Heart left ventricle (tissue), 16 donors: ENCODE measurements at regions not wholly inside any gene's neighbourhood (a gene's known extent, or its start where the extent isn't known, plus 50 kb on each side); places are given as distances from the start of the nearest gene placed in this dataset.

Experiments
- ATAC-seq, 4 donors: fragments of 200-7000 bp; cut with Tn5 transposase; one replicate each; pipeline ENCODE4 v1.9.1; 2020 to 2022; ENCODE audit warnings: moderate library complexity in 4 of 4, mild to moderate bottlenecking in 3 of 4, moderate number of reproducible peaks in 1 of 4
- DNase-seq, 5 donors: peaks; one replicate each; pipeline ENCODE4 v3.0.0-alpha.2; 2020
- H3K27ac ChIP-seq, 12 donors: fragments of 200-600 bp; sonication (generic) in 4 of 12; one replicate each; pipeline versions ENCODE4 v1.5.0 to v1.8.0; 2016 to 2022; ENCODE audit warnings: mild to moderate bottlenecking in 2 of 12
- H3K27me3 ChIP-seq, 9 donors: fragments of 200-600 bp; sonication (generic) in 2 of 9; one replicate each; pipeline versions ENCODE4 v1.5.1 to v1.8.0; 2016 to 2022; ENCODE audit warnings: mild to moderate bottlenecking in 3 of 9
- H3K36me3 ChIP-seq, 9 donors: fragments of 200-600 bp; sonication (generic) in 2 of 9; one replicate each; pipeline versions ENCODE4 v1.5.0 to v1.8.0; 2018 to 2022; ENCODE audit warnings: mild to moderate bottlenecking in 2 of 9
- H3K4me1 ChIP-seq, 12 donors: fragments of 200-600 bp; sonication (generic) in 4 of 12; one replicate each; pipeline versions ENCODE4 v1.5.0 to v1.8.0; 2016 to 2022; ENCODE audit warnings: mild to moderate bottlenecking in 3 of 12
- H3K4me3 ChIP-seq, 12 donors: fragments of 200-600 bp; sonication (generic) in 4 of 12; one replicate each; pipeline versions ENCODE4 v1.5.0 to v1.8.0; 2017 to 2022; ENCODE audit warnings: mild to moderate bottlenecking in 9 of 12, moderate library complexity in 4 of 12
- H3K9me3 ChIP-seq, 12 donors: fragments of 200-600 bp; sonication (generic) in 4 of 12; one replicate each; pipeline versions ENCODE4 v1.5.0 to v1.8.0; 2016 to 2022; ENCODE audit warnings: mild to moderate bottlenecking in 1 of 12
- CTCF ChIP-seq, 12 donors: fragments of 200-600 bp; sonication (generic) in 4 of 12; IDR thresholded peaks; one replicate each; pipeline versions ENCODE4 v1.5.0 to v1.8.0; 2018 to 2022; ENCODE audit warnings: antibody characterized with exemption in 12 of 12, mild to moderate bottlenecking in 5 of 12
- POLR2A ChIP-seq, 2 donors: fragments of 450-650 bp; IDR thresholded peaks; one replicate each; pipeline ENCODE4 v1.6.1; 2017; ENCODE audit warnings: antibody characterized with exemption in 2 of 2, mild to moderate bottlenecking in 2 of 2, moderate library complexity in 2 of 2
- WGBS, 4 donors: extraction: QIAGEN DNeasy Blood & Tissue Kit in 2 of 4; methylation state at CpG; one replicate each; pipeline versions ENCODE4 v1.1.5 to v1.1.7; 2013 to 2018; 5-methylcytosine and 5-hydroxymethylcytosine counted together
- intact Hi-C, 10 donors: fragments of 100-400 bp; cut with DNase I; formaldehyde crosslinking; loops; one replicate each; pipeline versions ENCODE4 v1.11.1 to v1.14.2; 2022
- donor health status: ischemic (EF 13 %, LVEDD 7.1; RV severe dilation, severe dysfunction).
- donor health status: healthy with polysubstance abuse.
- donor health status: DM: no; HTN: yes; CAD: no.
- donor health status: DM: no; HTN: no; CAD: no.
- donor health status: ischemic (EF 25% LVEDD 6.9; RV normal size, moderate dysfunction).
- donor health status: ischemic (EF 25% LVEDD 5.7; RV mildly dilated, moderate dysfunction).
- donor health status: healthy.
- donor health status: DM: yes; HTN: yes; CAD: no.
- donor health status: ischemic (EF 35%, LVEDD 5.7; RV mildly dilated, moderate dysfunction).
- donor health status: nonischemic (EF 11% LVEDD 7.7; RV severe dilation, severe dysfunction).
- donor health status: DM: yes; HTN: yes; CAD: no.
- donor health status: PGD.
- donor health status: ischemic (EF 29% LVEDD 5.4; RV normal size, mild dysfunction).
- donor health status: nonischemic (EF 23%, LVEDD 6.1; RV moderate dilation, normal function).

GRCh38 chr7:131225619-131226513, 101.8 kb upstream of the MKLN1 start:
- peaks cover 0 to 23% (median 8%) of the 10 kb centered on the region in 12 donors for H3K4me1 ChIP-seq
- peak overlapping the region in 9 of 12 donors; percentile 17 to 79 (median 54) for H3K27ac ChIP-seq
- peak in 4 of 5 donors; percentile 6 to 54 (median 43) for DNase-seq
- TF ChIP-seq CTCF (IDR thresholded peaks at IDR 0.05) (no peak), POLR2A (IDR thresholded peaks at IDR 0.05) (no peak)
- no peak overlapping the region for H3K4me3 ChIP-seq
- intact Hi-C loops = loop anchor here in 2 of 10 donors (10.0 kb wide), 1 partner anchor 111 kb away; no protein-coding TSS in a partner anchor
- no peaks in the 10 kb centered on the region for H3K27me3 ChIP-seq
- 57 to 64% (median 60%) methylated on average over 9 of the region's 9 CpGs for WGBS, 4 donors
- H3K9me3 ChIP-seq = no peaks in the 10 kb centered on the region
- H3K36me3 ChIP-seq = no peaks in the 10 kb centered on the region
- ATAC-seq = peak in 3 of 4 donors; percentile 74 to 87 (median 86)

- intact Hi-C loops = loop anchor here in 2 of 10 donors (10.0 kb wide), 1 partner anchor 112 kb away; no protein-coding TSS in a partner anchor
- H3K27ac ChIP-seq = peak overlapping the region in 8 of 12 donors; percentile 17 to 79 (median 55)
- no peaks in the 10 kb centered on the region for H3K9me3 ChIP-seq
- H3K27me3 ChIP-seq = no peaks in the 10 kb centered on the region
- H3K4me3 ChIP-seq = no peak overlapping the region
- H3K36me3 ChIP-seq = no peaks in the 10 kb centered on the region
- DNase-seq (no peak), ATAC-seq (no peak)
- no peak for TF ChIP-seq CTCF (IDR thresholded peaks at IDR 0.05)
- no peak for TF ChIP-seq POLR2A (IDR thresholded peaks at IDR 0.05)
- peaks cover 0 to 29% (median 8%) of the 10 kb centered on the region in 12 donors for H3K4me1 ChIP-seq
These were observed 101.2 kb upstream of the MKLN1 start for GRCh38 chr7:131226514-131226865.

GRCh38 chr7:131231381-131232220, 96.1 kb upstream of the MKLN1 start:
- H3K36me3 ChIP-seq = no peaks in the 10 kb centered on the region
- 67 to 81% (median 72%) methylated on average over 10 of the region's 10 CpGs for WGBS, 4 donors
- H3K9me3 ChIP-seq = no peaks in the 10 kb centered on the region
- H3K4me1 ChIP-seq = peaks cover 0 to 42% (median 19%) of the 10 kb centered on the region in 12 donors
- ATAC-seq (peak; percentile 59 to 85 (median 78)), DNase-seq (peak in 4 of 5 donors; percentile 56 to 68 (median 59))
- TF ChIP-seq POLR2A (IDR thresholded peaks at IDR 0.05) (no peak), CTCF (IDR thresholded peaks at IDR 0.05) (no peak)
- H3K27me3 ChIP-seq = no peaks in the 10 kb centered on the region
- intact Hi-C loops = no loop called here
- peak overlapping the region in 4 of 12 donors; percentile 2 to 36 (median 28) for H3K4me3 ChIP-seq
- H3K27ac ChIP-seq = peak overlapping the region in 9 of 12 donors; percentile 5 to 88 (median 49)

- Histone ChIP-seq H3K4me1 (peaks cover 0 to 39% (median 17%) of the 10 kb centered on the region in 12 donors), H3K27ac (no peak overlapping the region), H3K9me3 (no peaks in the 10 kb centered on the region), H3K36me3 (no peaks in the 10 kb centered on the region), H3K27me3 (no peaks in the 10 kb centered on the region), H3K4me3 (no peak overlapping the region)
- ATAC-seq = no peak
- peak in 1 of 5 donors; percentile 0 for DNase-seq
- WGBS, 4 donors = 91 to 96% (median 93%) methylated on average over 9 of the region's 9 CpGs
- TF ChIP-seq CTCF (IDR thresholded peaks at IDR 0.05) (no peak), POLR2A (IDR thresholded peaks at IDR 0.05) (no peak)
- intact Hi-C loops = no loop called here
These were observed 94.9 kb upstream of the MKLN1 start for GRCh38 chr7:131232768-131233167.
